GM18861 (cell line): ENCODE measurements at regions not wholly inside any gene's neighbourhood (a gene's known extent, or its start where the extent isn't known, plus 50 kb on each side); places are given as distances from the start of the nearest gene placed in this dataset.

ENCODE experiments used
- ATAC-seq: cut with Tn5 transposase; IDR thresholded peaks from one replicate; pipeline ENCODE4 v1.9.1; 2021; ENCODE audit not compliant: unreplicated experiment

DNA sequence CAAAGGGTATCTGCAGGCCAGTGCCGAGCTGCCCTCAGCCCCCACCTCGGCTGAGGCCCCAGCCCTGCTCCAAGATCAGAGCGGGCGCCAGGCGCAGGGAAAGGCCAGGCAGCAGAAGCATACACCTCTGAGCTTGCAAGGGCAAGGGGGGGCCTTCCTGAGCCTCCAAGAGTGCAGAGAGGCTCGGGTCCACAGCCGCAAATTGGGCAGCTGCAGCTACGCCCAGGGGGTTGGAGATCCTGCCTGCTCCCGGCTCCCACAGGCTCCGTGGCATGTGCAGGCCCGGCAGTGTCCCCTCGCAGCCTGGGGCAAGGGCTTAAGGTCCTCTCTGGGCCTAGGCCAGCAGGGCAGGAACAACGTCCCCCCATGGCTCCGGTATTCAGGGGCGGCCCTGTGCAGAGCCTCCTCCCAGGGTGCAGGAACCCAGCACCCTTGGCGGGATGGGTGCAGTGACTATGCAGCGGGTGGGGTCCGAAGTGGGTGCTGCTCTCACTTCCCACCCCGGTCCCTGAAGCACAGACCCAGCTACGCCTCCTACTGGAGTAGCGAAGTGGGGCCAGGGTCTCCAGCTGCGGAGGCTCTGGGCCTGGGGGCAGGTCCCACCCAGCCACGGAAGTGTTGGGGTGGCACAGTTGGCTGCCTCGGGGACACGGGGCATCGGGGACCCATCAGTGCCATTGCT lies 120.2 kb upstream of the TMEFF2 start:
- no peak for ATAC-seq

DNA sequence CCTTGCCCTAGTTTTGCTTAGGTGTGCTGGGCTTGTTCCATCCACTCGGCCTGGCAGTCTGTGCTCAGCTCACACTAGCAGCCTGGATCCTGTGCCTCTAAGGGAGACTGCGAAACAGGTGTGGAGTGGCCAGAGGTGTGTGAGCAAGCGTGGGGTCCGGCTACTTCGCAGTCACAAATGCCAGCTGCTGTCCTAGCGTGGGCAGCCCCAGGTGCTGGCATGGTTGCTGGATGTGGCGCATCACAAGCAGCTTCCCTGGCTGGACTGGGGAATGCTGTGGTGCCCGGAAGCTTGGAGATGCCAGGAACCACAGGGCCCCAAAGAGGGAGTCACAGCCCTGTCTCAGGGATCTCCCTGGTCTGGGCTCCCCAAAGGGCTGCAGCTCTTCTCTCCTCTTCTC lies 119.0 kb upstream of the TMEFF2 start:
- no peak for ATAC-seq

DNA sequence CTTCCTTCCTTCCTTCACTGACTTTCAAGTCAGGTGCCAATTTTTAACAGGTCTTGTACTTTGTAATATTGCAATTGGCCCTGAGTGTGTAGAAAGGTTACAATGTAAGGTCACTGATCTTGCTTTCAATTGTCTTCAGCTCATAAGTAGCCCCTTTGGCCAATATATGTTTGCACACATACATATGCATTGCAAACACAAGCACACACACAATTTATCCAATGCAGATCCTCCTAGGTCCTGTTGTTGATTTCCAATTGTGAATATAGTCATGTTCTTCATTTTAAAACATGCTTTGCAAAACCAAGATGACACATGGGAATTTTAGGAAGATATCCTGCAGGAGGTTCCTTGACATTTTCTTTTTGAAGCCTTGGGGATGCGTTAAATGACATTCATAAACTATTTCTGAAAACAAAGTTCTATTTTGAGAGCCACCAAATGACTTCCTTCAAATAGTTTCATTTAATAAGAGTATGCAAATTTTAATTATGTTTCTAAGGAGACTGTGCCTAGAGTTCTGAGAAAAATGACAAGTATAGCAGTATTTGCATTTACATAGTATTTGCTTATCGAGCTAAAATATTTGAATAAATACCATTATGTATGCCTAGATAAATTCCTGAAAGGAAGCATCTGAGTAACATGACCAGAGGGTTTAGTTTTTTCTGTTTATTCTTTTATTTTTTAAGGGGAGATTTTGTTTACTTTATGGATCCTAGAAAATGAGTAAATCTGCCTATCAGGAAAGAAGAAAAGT lies 117.1 kb upstream of the TMEFF2 start:
- no peak for ATAC-seq

DNA sequence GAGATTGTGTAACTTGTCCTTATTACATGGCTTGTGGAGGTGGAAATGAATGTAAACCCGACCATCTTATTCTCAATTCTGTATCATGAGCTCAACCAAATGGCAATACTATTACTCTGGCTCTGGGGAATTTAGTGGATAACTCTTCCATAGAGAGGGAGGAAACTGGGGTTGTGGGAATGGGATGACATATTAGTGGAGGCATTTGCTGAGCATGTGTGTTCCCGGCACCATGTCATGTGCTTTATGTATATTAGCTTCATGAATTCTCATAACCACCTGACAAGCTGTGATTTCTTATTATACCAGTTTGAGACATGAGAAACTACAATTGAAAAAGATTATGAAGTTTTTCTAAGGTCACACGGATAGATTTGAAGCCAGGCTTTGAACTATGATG lies 112.8 kb upstream of the TMEFF2 start:
- ATAC-seq: no peak

DNA sequence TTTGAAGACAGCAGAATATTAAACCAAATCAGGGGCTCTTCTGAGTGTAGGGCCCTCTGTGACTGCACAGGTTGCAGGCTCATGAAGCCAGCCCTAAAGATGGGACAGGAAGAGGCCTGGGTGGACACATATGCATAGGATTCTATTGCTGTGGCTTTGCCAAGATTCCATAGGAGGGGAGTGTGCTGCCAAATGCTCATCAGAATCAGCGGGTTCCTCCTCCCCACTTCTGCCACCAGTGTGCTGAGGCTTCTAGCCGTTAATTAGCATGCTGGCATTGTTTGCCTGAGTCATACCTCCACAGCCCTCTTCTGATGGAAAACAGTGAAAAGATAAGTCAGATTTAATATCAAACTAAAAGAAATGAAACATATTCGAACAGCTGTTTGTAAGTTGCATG lies 103.9 kb upstream of the TMEFF2 start:
- ATAC-seq: no peak

DNA sequence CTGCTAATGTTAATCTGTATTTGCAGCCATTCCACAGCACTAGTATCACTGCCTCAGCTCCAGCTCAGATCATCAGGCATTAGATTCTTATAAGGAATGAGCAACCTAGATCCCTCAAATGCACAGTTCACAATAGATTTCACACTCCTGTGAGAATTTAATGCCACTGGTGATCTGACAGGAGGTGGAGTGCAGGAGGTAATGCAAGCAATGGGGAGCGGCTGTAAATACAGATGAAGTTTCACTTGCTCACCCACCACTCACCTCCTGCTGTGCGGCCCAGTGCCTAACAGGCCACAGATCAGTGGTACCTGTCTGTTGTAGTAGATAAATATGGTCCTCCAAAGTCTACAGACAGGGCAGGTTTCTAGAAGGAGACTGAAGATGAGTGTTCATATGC lies 97.7 kb upstream of the TMEFF2 start:
- no peak for ATAC-seq

DNA sequence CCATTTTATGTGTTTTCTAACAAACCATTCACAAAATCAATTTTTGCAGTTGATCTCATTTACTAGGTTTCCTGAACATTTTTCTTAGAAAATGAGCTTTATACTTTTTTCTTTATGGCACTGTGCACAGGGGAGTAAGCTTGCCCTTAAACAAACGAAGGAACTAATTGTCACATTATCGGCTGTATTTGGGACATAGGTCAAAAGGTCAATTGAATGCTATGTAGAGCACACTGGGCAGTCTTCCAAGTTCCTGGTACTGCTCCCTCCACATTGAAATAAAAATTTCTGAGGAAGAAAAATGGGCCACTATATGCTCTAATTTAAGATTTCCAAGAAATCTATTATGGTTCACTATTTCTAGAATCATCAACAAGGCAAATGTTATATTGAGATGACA lies 93.6 kb upstream of the TMEFF2 start:
- ATAC-seq: no peak

DNA sequence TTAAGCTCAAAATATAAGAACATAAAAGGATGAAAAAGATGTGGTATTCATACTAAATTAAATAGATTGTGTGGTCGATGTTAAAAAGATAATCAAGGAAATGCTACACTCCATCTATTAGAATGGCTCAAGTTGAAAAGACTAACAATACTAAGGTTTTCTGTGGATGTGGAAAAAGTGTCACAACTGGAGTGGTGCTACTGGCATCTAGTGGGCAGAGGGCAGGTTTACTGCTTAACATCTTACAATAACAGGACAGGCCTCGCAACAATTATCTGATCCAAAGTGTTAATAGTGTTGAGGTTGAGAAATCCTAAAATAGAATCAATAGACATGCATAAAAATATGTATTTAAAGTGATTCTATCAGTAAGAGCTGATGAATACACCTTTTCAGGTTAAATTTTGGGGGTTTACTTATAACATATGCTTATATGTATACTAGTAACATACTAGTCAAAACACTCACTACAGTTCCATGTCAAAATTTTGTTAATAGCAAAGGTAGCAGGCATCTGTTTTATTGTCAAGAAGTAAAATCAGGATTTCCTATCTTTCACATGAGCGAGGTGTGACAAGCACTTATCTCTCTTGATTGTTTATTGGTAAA lies 91.5 kb upstream of the TMEFF2 start:
- ATAC-seq: no peak

DNA sequence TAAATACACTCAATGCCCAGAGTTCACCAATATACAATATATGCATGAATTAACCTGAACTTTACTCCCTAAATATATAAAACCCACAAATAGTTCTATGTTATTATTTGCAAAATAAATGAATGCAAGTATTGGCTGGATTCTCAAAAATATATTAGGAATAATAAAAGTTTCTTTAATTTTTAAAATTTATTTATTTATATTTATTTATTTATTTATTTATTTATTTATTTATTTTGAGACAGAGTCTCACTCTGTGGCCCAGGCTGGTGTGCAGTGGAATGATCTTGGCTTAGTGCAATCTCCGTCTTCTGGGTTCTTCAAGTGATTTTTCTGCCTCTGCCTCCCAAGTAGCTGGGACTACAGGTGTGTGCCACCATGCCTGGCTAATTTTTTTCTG lies 88.7 kb upstream of the TMEFF2 start:
- no peak for ATAC-seq

DNA sequence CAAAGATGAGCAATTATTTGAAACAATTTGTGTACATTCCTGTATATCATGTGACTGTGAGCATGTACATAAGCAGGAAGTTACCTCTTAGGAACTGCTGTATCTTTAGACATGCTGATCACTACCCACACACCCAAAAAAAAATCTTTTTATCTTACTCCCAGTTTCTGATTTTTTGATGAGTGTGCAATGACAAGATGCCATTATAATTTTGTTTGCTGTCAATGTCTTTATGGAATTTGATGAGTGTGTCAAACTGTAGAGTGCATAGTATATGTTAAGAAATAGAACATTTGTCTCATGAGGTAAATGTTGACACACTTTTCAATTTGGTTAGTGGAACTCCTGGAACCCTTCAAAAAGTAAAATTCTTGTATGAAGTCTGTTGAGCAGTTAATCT lies 84.0 kb upstream of the TMEFF2 start:
- no peak for ATAC-seq

DNA sequence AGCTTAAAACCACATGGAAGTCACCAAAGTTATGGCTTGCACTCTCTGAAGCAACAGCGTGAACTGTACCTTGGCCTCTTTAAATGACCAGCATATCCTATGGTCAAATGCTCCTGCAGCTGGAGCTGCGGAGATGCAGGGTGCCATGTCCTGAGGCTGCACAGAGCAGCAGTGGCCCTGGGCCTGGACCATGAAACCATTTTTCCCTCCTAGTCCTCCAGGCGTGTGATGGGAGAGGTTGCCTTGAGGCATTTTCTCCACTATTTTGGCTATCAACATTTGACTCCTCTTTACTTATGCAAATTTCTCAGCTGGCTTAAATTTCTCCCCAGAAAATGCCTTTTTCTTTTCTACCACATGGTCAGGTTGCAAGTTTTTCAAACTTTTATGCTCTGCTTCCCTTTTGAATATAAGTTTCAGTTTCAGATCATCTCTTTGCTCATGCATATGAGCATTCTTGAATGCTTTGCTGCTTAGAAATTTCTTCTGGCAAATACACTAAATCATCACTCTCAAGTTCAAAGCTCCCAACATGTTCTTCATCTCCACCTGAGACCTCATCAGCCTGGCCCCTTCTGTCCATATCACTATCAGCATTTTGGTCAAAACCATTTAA lies 82.9 kb upstream of the TMEFF2 start:
- ATAC-seq: no peak

DNA sequence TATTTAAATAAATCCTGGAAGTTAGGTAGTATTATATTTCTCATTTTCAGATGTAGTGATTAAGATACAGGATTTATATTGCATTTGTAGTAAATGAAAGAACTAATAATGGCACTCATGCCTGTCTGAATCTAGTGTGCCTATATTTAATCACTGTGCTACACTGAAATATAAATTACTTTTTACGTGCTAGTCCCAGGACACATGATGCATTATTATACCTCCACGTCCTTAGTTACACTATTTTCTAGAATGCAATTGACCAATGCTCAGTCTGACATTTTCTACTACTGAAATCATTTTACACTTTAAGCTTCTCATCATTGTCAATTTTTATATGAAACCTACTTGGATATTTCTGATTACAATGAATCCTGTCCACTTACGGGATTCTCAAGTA lies 80.9 kb upstream of the TMEFF2 start:
- no peak for ATAC-seq

DNA sequence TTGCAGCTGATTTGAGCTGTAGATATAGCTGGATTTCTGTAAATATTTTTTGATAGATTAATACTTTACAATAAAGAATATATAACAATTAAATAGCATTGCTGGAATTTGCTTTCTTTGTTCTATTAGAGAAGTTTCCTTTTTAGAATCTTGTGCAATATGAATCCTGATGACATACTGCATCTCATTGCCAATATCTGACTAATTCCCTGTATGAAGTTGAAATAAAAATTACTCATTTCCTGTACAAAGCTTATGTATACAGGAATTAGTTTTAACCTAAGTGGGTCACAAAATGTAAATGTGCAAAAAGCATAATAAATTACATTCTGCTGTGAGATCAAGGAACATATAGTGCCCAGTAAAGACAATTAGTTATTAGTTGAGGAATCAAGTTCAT lies 72.8 kb upstream of the TMEFF2 start:
- no peak for ATAC-seq

DNA sequence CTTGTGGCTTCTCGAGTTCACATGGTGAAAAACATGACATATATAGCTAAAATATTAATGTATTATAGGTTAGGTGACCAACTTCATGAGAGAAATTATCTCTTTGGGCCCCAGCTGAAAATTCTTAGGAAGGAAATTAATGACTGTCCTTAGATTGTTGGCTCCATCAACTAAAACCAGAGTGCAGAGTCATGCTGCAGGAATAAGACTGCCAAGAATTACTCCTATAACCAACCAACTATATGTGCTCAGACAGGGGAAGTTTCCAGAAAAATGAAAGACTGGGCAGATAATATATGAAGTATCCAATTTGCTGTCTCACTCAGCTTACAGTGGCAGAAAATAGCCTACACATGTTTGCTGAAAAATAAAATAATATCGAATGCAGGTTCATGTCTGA lies 71.0 kb upstream of the TMEFF2 start:
- no peak for ATAC-seq

DNA sequence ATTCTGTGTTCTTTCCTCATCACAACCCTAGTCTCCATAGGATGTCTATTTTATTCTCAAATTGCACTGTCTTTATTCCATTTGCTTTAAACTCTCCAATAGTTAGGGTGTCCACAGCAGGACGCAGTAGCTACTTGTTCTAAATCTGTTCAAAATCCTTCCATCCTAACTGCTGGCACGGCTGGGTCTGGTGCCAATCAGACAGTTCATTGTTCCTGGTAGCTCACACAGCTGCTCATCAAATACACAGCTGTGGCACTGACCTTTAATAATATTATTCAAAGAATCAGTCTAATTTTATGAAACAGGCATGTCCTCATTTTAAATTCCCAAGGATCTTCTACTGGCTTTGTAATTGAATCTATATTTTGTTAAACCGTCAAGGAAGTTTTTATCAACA lies 59.7 kb upstream of the TMEFF2 start:
- no peak for ATAC-seq

DNA sequence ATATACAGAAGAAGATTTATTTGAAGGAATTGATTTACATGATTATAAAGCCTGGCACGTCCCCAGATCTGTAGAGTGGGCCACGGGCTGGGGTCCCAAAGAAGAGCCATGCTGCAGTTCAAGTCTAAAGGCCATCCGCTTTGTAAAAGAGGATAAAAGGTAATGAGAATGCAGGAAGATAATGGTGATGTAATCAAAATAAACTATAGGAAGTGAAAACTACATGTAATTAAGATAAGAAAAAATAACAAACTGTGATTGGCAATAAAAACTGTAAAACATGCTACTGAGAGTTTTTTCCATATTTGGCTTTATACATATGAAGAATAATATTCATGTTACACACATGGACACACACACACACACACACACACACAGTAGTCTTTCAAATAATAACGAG lies 59.0 kb upstream of the TMEFF2 start:
- no peak for ATAC-seq

DNA sequence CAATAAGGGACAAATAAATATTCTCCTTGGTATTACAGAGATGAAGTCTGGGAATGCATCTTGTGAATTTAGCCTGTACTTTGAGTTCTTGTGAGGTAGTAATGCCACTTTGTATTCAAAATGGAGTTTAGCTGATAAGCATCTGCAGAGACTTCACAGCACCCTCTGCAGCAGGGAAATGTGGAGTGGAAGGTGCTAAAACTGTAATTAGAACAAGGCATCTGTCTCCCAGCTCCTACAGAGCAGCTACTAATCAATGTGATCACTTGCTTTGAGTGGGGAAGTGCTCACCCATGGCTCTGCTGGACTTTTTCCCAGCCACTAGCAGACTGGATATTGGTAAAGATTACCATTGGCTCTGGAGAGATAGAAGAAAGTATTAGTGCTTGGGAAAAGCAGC lies 56.2 kb upstream of the TMEFF2 start:
- ATAC-seq: no peak

DNA sequence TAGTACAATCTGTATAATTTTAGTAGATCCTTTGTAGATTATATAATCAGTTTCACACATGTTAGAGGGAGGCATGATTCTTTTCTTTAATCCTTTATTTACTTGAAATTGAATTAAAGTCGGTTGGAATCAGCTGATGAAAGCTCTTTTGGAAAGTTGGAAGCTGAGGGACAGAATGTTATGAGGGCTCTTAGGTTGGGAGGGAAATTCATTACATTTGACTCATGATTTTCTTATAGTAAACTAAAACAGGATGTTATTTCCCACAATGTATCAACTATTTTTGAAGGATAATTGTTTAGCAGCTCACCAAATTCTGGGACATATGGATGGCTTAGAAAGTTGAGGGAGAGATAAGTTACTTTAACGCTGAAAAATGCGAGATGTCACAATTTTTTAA lies 52.7 kb upstream of the TMEFF2 start:
- no peak for ATAC-seq

DNA sequence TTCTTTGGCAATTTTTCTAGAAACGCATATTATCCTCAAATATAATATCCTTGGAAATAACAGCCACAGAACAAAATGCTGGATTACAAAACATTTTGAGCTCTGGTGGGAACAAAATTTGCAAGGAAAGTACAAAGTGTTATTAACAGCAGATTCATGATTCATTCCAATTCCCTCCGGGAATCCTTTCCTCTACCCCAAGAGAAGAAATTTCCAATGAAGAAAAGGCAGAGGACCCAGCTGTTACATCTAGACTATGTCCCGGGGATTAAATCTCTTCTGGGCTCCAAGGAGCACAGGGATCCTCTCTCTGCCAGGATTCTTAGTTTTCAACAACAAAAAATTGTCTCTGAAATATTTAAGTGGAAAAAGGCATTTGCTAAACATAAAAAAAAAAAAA lies 51.6 kb upstream of the TMEFF2 start:
- ATAC-seq: no peak

DNA sequence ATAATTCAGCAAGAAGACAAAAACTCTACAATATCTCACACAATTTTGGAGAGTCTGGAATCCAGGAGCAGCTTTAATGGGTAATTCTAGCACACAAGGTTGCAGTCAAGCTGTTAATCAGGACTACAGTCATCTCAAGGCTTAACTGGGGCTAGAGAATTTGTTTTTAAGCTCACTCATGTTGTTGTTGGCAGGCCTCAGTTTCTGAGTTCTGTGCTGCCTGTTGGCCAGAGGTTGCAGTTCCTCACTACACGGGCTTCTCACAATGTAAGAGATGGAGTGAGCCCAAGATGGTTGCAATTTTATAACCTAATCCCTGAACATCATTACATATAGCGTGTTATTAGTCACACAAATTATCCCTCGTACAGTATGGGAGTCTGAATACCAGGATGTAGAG lies 50.6 kb upstream of the TMEFF2 start:
- ATAC-seq: no peak
